Fibroblast of peridontal ligament (primary cell): ENCODE measurements at regions not wholly inside any gene's neighbourhood (a gene's known extent, or its start where the extent isn't known, plus 50 kb on each side); places are given as distances from the start of the nearest gene placed in this dataset.

Source experiments
- DNase-seq: peaks from one replicate; pipeline ENCODE4 v3.0.0-alpha.2; 2010; ENCODE audit errors: extremely low read depth

GRCh38 chr17:77364941-77365583 is 224.3 kb downstream of the SEC14L1 start:
- no peak for DNase-seq

GRCh38 chr17:77365584-77366186 is 224.9 kb downstream of the SEC14L1 start:
- DNase-seq: peak; percentile 85

GRCh38 chr17:77366206-77366557 is 225.4 kb downstream of the SEC14L1 start:
- DNase-seq: no peak

GRCh38 chr17:77366558-77367245 is 225.9 kb downstream of the SEC14L1 start:
- DNase-seq: peak; percentile 53

- no peak for DNase-seq
Observed at GRCh38 chr17:77369544-77369971, 228.8 kb downstream of the SEC14L1 start.

GRCh38 chr17:77370586-77370985 is 229.8 kb downstream of the SEC14L1 start:
- DNase-seq: no peak

GRCh38 chr17:77371117-77371887 is 230.5 kb downstream of the SEC14L1 start:
- peak; percentile 88 for DNase-seq

GRCh38 chr17:77371888-77372443 is 231.2 kb downstream of the SEC14L1 start:
- DNase-seq: no peak

- DNase-seq: peak; percentile 81
Observed at GRCh38 chr17:77372444-77373298, 231.9 kb downstream of the SEC14L1 start.

GRCh38 chr17:77373299-77374169 is 232.8 kb downstream of the SEC14L1 start:
- peak; percentile 29 for DNase-seq

- DNase-seq: peak; percentile 84
Observed at GRCh38 chr17:77374170-77374936, 233.6 kb downstream of the SEC14L1 start.

- DNase-seq: no peak
Observed at GRCh38 chr17:77375108-77375916, 234.5 kb downstream of the SEC14L1 start.

GRCh38 chr17:77375917-77376651 is 235.3 kb downstream of the SEC14L1 start:
- DNase-seq: peak; percentile 79

GRCh38 chr17:77376795-77377709 is 236.3 kb downstream of the SEC14L1 start:
- peak; percentile 69 for DNase-seq

GRCh38 chr17:77377710-77378235 is 237.0 kb downstream of the SEC14L1 start:
- no peak for DNase-seq

GRCh38 chr17:77378318-77379064 is 237.7 kb downstream of the SEC14L1 start:
- no peak for DNase-seq
